ENCODE measurements at regions not wholly inside any gene's neighbourhood (a gene's known extent, or its start where the extent isn't known, plus 50 kb on each side); places are given as distances from the start of the nearest gene placed in this dataset.

DNA sequence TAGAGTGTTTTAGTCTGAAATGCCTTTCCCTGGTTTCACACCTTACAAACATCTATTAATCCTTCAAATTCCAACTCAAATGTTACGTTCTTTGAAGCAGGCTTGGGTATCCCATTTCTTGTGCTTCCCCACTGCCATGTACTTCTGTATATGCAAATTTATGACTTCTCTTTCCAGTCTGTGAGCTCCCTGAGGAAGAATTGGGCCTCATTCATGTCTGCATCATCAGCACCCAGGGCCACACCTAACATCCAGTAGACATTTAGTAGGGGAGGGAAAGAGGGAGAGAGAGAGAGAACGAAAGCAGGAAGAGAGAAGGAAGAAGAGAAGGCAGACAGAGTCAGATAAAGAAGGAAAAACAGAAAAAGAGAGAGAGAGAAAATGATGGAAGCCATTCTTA, 53.3 kb upstream of the KY start:
- no peak for DNase-seq
- H3K4me1 ChIP-seq (ENCODE audit: insufficient read depth): peaks cover 20% of the 10 kb centered on the region
- H3K79me2 ChIP-seq (ENCODE audit: insufficient read depth): no peaks in the 10 kb centered on the region
- no peak overlapping the region for H3K27ac ChIP-seq
- H2AFZ ChIP-seq: no peak overlapping the region
- no peaks in the 10 kb centered on the region for H3K27me3 ChIP-seq (replicated peaks; ENCODE audit: insufficient read depth)
- H3K9me2 ChIP-seq (ENCODE audit: insufficient read depth): no peaks in the 10 kb centered on the region
- no peak overlapping the region for H3K4me2 ChIP-seq (ENCODE audit: unreplicated experiment)
- H3F3A ChIP-seq (ENCODE audit: insufficient read depth): peaks cover 15% of the 10 kb centered on the region
- in situ Hi-C loops (cut with MboI): no loop called here
- H3K9me3 ChIP-seq (ENCODE audit: low read depth): no peaks in the 10 kb centered on the region
- no peak for TF ChIP-seq EZH2 (IDR thresholded peaks at IDR 0.05; ENCODE audit: insufficient read depth, poor library complexity, severe bottlenecking)
- TF ChIP-seq EZH2phosphoT487 (IDR thresholded peaks at IDR 0.05; ENCODE audit: insufficient read depth, low read depth): no peak
- H3K9ac ChIP-seq: no peak overlapping the region
- H4K20me1 ChIP-seq (ENCODE audit: insufficient read depth): no peaks in the 10 kb centered on the region
- 93 to 96% methylated on average over 2 of the region's 2 CpGs for WGBS, 2 experiments (ENCODE audit: low coverage in 1 of 2, low lambda C conversion rate in 2 of 2, missing lambda C conversion rate in 2 of 2)
- H3K4me3 ChIP-seq: no peak overlapping the region
- no peaks in the 10 kb centered on the region for H3K36me3 ChIP-seq (ENCODE audit: low read depth)

- Histone ChIP-seq H3K9me2 (ENCODE audit: insufficient read depth) (no peaks in the 10 kb centered on the region), H4K20me1 (ENCODE audit: insufficient read depth) (no peaks in the 10 kb centered on the region), H3K27ac (no peak overlapping the region), H3K4me1 (ENCODE audit: insufficient read depth) (peaks cover 22% of the 10 kb centered on the region), H3F3A (ENCODE audit: insufficient read depth) (peaks cover 19% of the 10 kb centered on the region), H3K27me3 (replicated peaks; ENCODE audit: insufficient read depth) (no peaks in the 10 kb centered on the region), H3K9ac (no peak overlapping the region), H3K9me3 (ENCODE audit: low read depth) (no peaks in the 10 kb centered on the region), H3K4me2 (ENCODE audit: unreplicated experiment) (no peak overlapping the region), H3K4me3 (no peak overlapping the region), H3K79me2 (ENCODE audit: insufficient read depth) (no peaks in the 10 kb centered on the region), H2AFZ (no peak overlapping the region), H3K36me3 (ENCODE audit: low read depth) (no peaks in the 10 kb centered on the region)
- TF ChIP-seq EZH2 (IDR thresholded peaks at IDR 0.05; ENCODE audit: insufficient read depth, poor library complexity, severe bottlenecking) (no peak), EZH2phosphoT487 (IDR thresholded peaks at IDR 0.05; ENCODE audit: insufficient read depth, low read depth) (no peak)
- in situ Hi-C loops (cut with MboI): no loop called here
- DNase-seq: no peak
- 77 to 86% methylated on average over 1 of the region's 1 CpG for WGBS, 2 experiments (ENCODE audit: low coverage in 1 of 2, low lambda C conversion rate in 2 of 2, missing lambda C conversion rate in 2 of 2)
Measured at GRCh38 chr3:134704556-134704955, 53.7 kb upstream of the KY start.

DNA sequence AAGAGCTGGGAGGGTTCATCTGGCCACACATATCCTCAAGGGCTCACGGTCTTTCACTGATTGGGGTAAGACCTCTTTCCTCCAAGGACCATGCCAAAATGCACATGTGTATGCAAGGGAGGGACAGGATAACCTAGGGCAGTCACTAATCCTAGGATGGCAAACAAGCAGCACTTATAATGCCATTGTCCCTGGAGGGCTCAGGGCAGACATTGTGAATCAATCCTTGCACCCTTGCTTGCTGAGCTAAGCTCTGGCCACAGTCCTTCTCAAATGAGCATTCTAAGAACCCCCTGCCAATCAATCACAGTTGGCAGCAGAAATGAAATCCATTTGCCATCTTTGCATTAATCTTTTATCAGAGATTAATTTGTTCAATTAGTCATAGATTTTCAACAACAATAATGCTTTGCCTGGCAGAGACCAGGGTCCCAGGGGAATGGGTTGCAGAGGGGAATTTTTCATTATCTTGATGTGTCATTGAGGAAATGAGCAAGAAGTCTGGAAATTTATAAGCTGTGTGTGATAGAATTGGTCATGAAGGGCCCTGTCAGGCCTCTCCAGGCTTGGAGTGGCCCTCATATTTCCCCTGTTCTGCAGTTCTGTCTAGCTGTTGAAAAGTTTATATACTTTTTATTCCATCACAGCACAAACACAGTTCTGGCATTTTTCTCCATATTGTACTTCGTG, 57.2 kb upstream of the KY start:
- TF ChIP-seq EZH2phosphoT487 (IDR thresholded peaks at IDR 0.05; ENCODE audit: insufficient read depth, low read depth) (no peak), EZH2 (IDR thresholded peaks at IDR 0.05; ENCODE audit: insufficient read depth, poor library complexity, severe bottlenecking) (no peak)
- Histone ChIP-seq H3K9ac (0 out of 2 replicates have a peak overlapping the region, but pooled peaks have one; percentile 17), H3K4me1 (ENCODE audit: insufficient read depth) (peaks cover 38% of the 10 kb centered on the region), H3K4me2 (ENCODE audit: unreplicated experiment) (peak overlapping the region; percentile 2), H4K20me1 (ENCODE audit: insufficient read depth) (no peaks in the 10 kb centered on the region), H3K27me3 (replicated peaks; ENCODE audit: insufficient read depth) (no peaks in the 10 kb centered on the region), H3K9me3 (ENCODE audit: low read depth) (no peaks in the 10 kb centered on the region), H3K79me2 (ENCODE audit: insufficient read depth) (no peaks in the 10 kb centered on the region), H3K36me3 (ENCODE audit: low read depth) (no peaks in the 10 kb centered on the region), H3K9me2 (ENCODE audit: insufficient read depth) (no peaks in the 10 kb centered on the region), H2AFZ (0 out of 2 replicates have a peak overlapping the region, but pooled peaks have one; percentile 23), H3K4me3 (no peak overlapping the region), H3F3A (ENCODE audit: insufficient read depth) (peaks cover 25% of the 10 kb centered on the region), H3K27ac (peak overlapping the region; percentile 66)
- in situ Hi-C loops (cut with MboI): no loop called here
- WGBS, 2 experiments (ENCODE audit: low coverage in 1 of 2, low lambda C conversion rate in 2 of 2, missing lambda C conversion rate in 2 of 2): 0 to 14% methylated on average over 2 of the region's 2 CpGs
- DNase-seq: peak; percentile 84

GRCh38 chr3:134708671-134709070, 57.8 kb upstream of the KY start:
- Histone ChIP-seq H3K9me2 (ENCODE audit: insufficient read depth) (no peaks in the 10 kb centered on the region), H3K9ac (0 out of 2 replicates have a peak overlapping the region, but pooled peaks have one; percentile 17), H3K36me3 (ENCODE audit: low read depth) (no peaks in the 10 kb centered on the region), H3K27ac (peak overlapping the region; percentile 66), H3K4me3 (0 out of 2 replicates have a peak overlapping the region, but pooled peaks have one; percentile 4), H3K4me1 (ENCODE audit: insufficient read depth) (peaks cover 38% of the 10 kb centered on the region), H4K20me1 (ENCODE audit: insufficient read depth) (no peaks in the 10 kb centered on the region), H2AFZ (peak overlapping the region; percentile 23; the same call in 1 of the 2 replicates), H3K4me2 (ENCODE audit: unreplicated experiment) (peak overlapping the region; percentile 45), H3K27me3 (replicated peaks; ENCODE audit: insufficient read depth) (no peaks in the 10 kb centered on the region), H3F3A (ENCODE audit: insufficient read depth) (peaks cover 25% of the 10 kb centered on the region), H3K79me2 (ENCODE audit: insufficient read depth) (no peaks in the 10 kb centered on the region), H3K9me3 (ENCODE audit: low read depth) (no peaks in the 10 kb centered on the region)
- in situ Hi-C loops (cut with MboI): no loop called here
- TF ChIP-seq EZH2phosphoT487 (IDR thresholded peaks at IDR 0.05; ENCODE audit: insufficient read depth, low read depth) (no peak), EZH2 (IDR thresholded peaks at IDR 0.05; ENCODE audit: insufficient read depth, poor library complexity, severe bottlenecking) (no peak)
- peak; percentile 67 for DNase-seq
- WGBS, 2 experiments (ENCODE audit: low coverage in 1 of 2, low lambda C conversion rate in 2 of 2, missing lambda C conversion rate in 2 of 2): 0 to 2% methylated on average over 2 of the region's 2 CpGs

All from GM23248 (cell line).